ENCODE measurements at regions not wholly inside any gene's neighbourhood (a gene's known extent, or its start where the extent isn't known, plus 50 kb on each side); places are given as distances from the start of the nearest gene placed in this dataset.

- TF ChIP-seq, protein P1, sequence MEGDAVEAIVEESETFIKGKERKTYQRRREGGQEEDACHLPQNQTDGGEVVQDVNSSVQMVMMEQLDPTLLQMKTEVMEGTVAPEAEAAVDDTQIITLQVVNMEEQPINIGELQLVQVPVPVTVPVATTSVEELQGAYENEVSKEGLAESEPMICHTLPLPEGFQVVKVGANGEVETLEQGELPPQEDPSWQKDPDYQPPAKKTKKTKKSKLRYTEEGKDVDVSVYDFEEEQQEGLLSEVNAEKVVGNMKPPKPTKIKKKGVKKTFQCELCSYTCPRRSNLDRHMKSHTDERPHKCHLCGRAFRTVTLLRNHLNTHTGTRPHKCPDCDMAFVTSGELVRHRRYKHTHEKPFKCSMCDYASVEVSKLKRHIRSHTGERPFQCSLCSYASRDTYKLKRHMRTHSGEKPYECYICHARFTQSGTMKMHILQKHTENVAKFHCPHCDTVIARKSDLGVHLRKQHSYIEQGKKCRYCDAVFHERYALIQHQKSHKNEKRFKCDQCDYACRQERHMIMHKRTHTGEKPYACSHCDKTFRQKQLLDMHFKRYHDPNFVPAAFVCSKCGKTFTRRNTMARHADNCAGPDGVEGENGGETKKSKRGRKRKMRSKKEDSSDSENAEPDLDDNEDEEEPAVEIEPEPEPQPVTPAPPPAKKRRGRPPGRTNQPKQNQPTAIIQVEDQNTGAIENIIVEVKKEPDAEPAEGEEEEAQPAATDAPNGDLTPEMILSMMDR (IDR thresholded peaks at IDR 0.05), result no peak
Measured at GRCh38 chr1:13921190-13921589, 221.2 kb downstream of the PRDM2 start.

GRCh38 chr1:13922466-13923110 is 222.6 kb downstream of the PRDM2 start:
- H3K9me3 ChIP-seq, result no peaks in the 10 kb centered on the region
- TF ChIP-seq, protein P1 (IDR thresholded peaks at IDR 0.05), result no peak
- no peaks in the 10 kb centered on the region for H3K36me3 ChIP-seq (ENCODE audit: low read depth)
- intact Hi-C loops (cut with DNase I, micrococcal nuclease), result no loop called here
- no peak for DNase-seq
- H3K4me3 ChIP-seq, result no peak overlapping the region
- H3K4me1 ChIP-seq (ENCODE audit: low read depth), result no peaks in the 10 kb centered on the region
- ATAC-seq, result peak; percentile 63

More at GRCh38 chr1:13921190-13921589, 221.2 kb downstream of the PRDM2 start:
- Histone ChIP-seq H3K9me3 (no peaks in the 10 kb centered on the region), H3K36me3 (ENCODE audit: low read depth) (no peaks in the 10 kb centered on the region), H3K4me3 (no peak overlapping the region), H3K4me1 (ENCODE audit: low read depth) (no peaks in the 10 kb centered on the region)
- intact Hi-C loops (cut with DNase I, micrococcal nuclease), result no loop called here
- DNase-seq (no peak), ATAC-seq (peak; percentile 34)

DNA sequence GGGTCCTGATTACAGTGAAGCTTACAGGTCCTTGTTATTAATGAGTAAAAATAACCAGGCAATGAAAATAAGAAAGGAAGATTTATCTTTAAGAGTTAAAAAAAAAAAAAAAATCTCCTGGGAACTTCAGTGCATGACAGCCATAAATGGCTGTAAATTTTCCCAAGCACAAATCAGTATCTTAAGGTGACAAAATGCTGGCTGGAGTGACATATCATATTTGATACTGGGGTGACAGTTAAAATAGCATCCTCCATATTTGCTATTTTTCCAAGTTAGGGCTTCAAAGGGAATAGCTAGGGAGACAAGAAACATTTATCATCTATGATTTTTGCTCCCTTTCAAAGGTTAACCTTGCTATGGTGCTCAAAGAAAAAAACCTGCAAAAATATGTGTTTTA is 226.6 kb downstream of the PRDM2 start:
- no peaks in the 10 kb centered on the region for H3K9me3 ChIP-seq
- intact Hi-C loops (cut with DNase I, micrococcal nuclease), result no loop called here
- H3K4me1 ChIP-seq (ENCODE audit: low read depth), result no peaks in the 10 kb centered on the region
- ATAC-seq (no peak), DNase-seq (no peak)
- no peaks in the 10 kb centered on the region for H3K36me3 ChIP-seq (ENCODE audit: low read depth)
- TF ChIP-seq, protein P1 (IDR thresholded peaks at IDR 0.05), result no peak
- no peak overlapping the region for H3K4me3 ChIP-seq

- intact Hi-C loops (cut with DNase I, micrococcal nuclease), result no loop called here
- Histone ChIP-seq H3K4me1 (ENCODE audit: low read depth) (no peaks in the 10 kb centered on the region), H3K4me3 (no peak overlapping the region), H3K36me3 (ENCODE audit: low read depth) (no peaks in the 10 kb centered on the region), H3K9me3 (no peaks in the 10 kb centered on the region)
- no peak for ATAC-seq
- DNase-seq, result no peak
- TF ChIP-seq, protein P1 (IDR thresholded peaks at IDR 0.05), result no peak
Measured at GRCh38 chr1:13927736-13928135, 227.7 kb downstream of the PRDM2 start.

GRCh38 chr1:13929313-13929712 is 229.3 kb downstream of the PRDM2 start:
- Histone ChIP-seq H3K4me3 (no peak overlapping the region), H3K36me3 (ENCODE audit: low read depth) (no peaks in the 10 kb centered on the region), H3K4me1 (ENCODE audit: low read depth) (no peaks in the 10 kb centered on the region), H3K9me3 (no peaks in the 10 kb centered on the region)
- TF ChIP-seq, protein P1 (IDR thresholded peaks at IDR 0.05), result no peak
- intact Hi-C loops (cut with DNase I, micrococcal nuclease), result no loop called here
- DNase-seq, result no peak
- no peak for ATAC-seq

DNA sequence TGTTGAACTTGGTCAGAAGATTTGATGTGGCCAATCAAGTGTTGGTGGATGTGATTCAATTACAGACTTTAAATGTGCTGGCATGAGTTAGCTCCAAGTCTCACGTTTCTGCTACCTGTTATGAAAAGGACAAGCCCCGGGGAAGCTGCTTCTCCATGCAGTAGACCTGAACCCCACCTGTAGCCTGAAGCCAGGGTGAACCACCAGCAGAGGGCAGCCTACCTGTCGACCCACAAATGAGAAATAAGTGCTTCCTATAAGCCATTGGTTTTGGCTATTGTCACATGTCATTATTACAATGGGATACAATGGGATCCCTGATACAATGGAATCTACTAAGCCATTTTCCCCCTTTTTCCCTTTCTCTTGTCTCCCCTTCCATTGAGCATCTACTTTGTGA is 230.2 kb downstream of the PRDM2 start:
- H3K9me3 ChIP-seq, result no peaks in the 10 kb centered on the region
- peak; percentile 51 for ATAC-seq
- no peak overlapping the region for H3K4me3 ChIP-seq
- intact Hi-C loops (cut with DNase I, micrococcal nuclease), result no loop called here
- DNase-seq, result peak in 2 of 3 donors; percentile 42 to 45
- H3K4me1 ChIP-seq (ENCODE audit: low read depth), result no peaks in the 10 kb centered on the region
- TF ChIP-seq, protein P1 (IDR thresholded peaks at IDR 0.05), result no peak
- H3K36me3 ChIP-seq (ENCODE audit: low read depth), result no peaks in the 10 kb centered on the region

Data from mucosa of descending colon (tissue), 3 donors.